Mesodermal cell (in vitro differentiated cells): ENCODE measurements at regions not wholly inside any gene's neighbourhood (a gene's known extent, or its start where the extent isn't known, plus 50 kb on each side); places are given as distances from the start of the nearest gene placed in this dataset.

Experiments used
- H3K27ac ChIP-seq: 2 replicates; pipeline ENCODE4 v1.7.0; 2013; ENCODE audit warnings: mild to moderate bottlenecking, low read depth, low read length, moderate library complexity; ENCODE audit not compliant: severe bottlenecking
- H3K36me3 ChIP-seq: 2 replicates; pipeline ENCODE4 v1.7.1; 2013; ENCODE audit warnings: mild to moderate bottlenecking, low read length, moderate library complexity; ENCODE audit not compliant: control insufficient read depth, insufficient read depth
- H3K4me1 ChIP-seq: one replicate; pipeline ENCODE4 v1.7.1; 2013; ENCODE audit warnings: mild to moderate bottlenecking, low read length; ENCODE audit not compliant: insufficient read depth, control insufficient read depth, poor library complexity, severe bottlenecking
- H3K4me3 ChIP-seq: 2 replicates; pipeline ENCODE4 v1.7.0; 2013; ENCODE audit warnings: low read length, control low read depth, mild to moderate bottlenecking; ENCODE audit not compliant: insufficient read depth, poor library complexity, severe bottlenecking; ENCODE audit errors: extremely low read depth
- H3K9me3 ChIP-seq: 2 replicates; pipeline ENCODE4 v1.7.1; 2013; ENCODE audit warnings: mild to moderate bottlenecking, low read length, moderate library complexity; ENCODE audit not compliant: control insufficient read depth
- WGBS, 2 experiments: methylation state at CpG; one replicate each; pipeline ENCODE4 v1.1.5; 2013; ENCODE audit warnings: missing lambda C conversion rate in 2 of 2; ENCODE audit not compliant: insufficient coverage in 2 of 2; 5-methylcytosine and 5-hydroxymethylcytosine counted together

GRCh38 chr7:25989140-25989705, 162.8 kb upstream of the NFE2L3 start:
- H3K36me3 ChIP-seq: no peaks in the 10 kb centered on the region
- H3K4me1 ChIP-seq: no peaks in the 10 kb centered on the region
- H3K9me3 ChIP-seq: no peaks in the 10 kb centered on the region
- H3K27ac ChIP-seq: no peak overlapping the region
- 74 to 83% methylated on average over 1 to 3 of the region's 6 CpGs for WGBS, 2 experiments
- no peak overlapping the region for H3K4me3 ChIP-seq

GRCh38 chr7:25994433-25994994, 157.5 kb upstream of the NFE2L3 start:
- Histone ChIP-seq H3K27ac (no peak overlapping the region), H3K4me3 (no peak overlapping the region), H3K9me3 (no peaks in the 10 kb centered on the region), H3K36me3 (no peaks in the 10 kb centered on the region), H3K4me1 (no peaks in the 10 kb centered on the region)
- no CpG with 5 or more reads among the region's 2 CpGs for WGBS, 2 experiments

GRCh38 chr7:25995216-25995615, 156.8 kb upstream of the NFE2L3 start:
- no peak overlapping the region for H3K27ac ChIP-seq
- WGBS, 2 experiments: 88% methylated on average over 1 of the region's 3 CpGs; no CpG with 5 or more reads in 1 of the 2 experiments
- no peak overlapping the region for H3K4me3 ChIP-seq
- H3K9me3 ChIP-seq: no peaks in the 10 kb centered on the region
- no peaks in the 10 kb centered on the region for H3K4me1 ChIP-seq
- no peaks in the 10 kb centered on the region for H3K36me3 ChIP-seq

- H3K27ac ChIP-seq: no peak overlapping the region
- no peaks in the 10 kb centered on the region for H3K9me3 ChIP-seq
- H3K36me3 ChIP-seq: no peaks in the 10 kb centered on the region
- no peak overlapping the region for H3K4me3 ChIP-seq
- H3K4me1 ChIP-seq: no peaks in the 10 kb centered on the region
- 85 to 86% methylated on average over 5 to 6 of the region's 7 CpGs for WGBS, 2 experiments
Observed at GRCh38 chr7:25996006-25996408, 156.0 kb upstream of the NFE2L3 start.

GRCh38 chr7:25998499-25998898, 153.5 kb upstream of the NFE2L3 start:
- Histone ChIP-seq H3K4me1 (no peaks in the 10 kb centered on the region), H3K36me3 (no peaks in the 10 kb centered on the region), H3K27ac (no peak overlapping the region), H3K9me3 (no peaks in the 10 kb centered on the region), H3K4me3 (no peak overlapping the region)
- 88 to 100% methylated on average over 7 to 8 of the region's 9 CpGs for WGBS, 2 experiments

- 100% methylated on average over 1 of the region's 3 CpGs; no CpG with 5 or more reads in 1 of the 2 experiments for WGBS, 2 experiments
- H3K27ac ChIP-seq: no peak overlapping the region
Observed at GRCh38 chr7:26000841-26001240, 151.2 kb upstream of the NFE2L3 start.

GRCh38 chr7:26001662-26002244, 150.2 kb upstream of the NFE2L3 start:
- Histone ChIP-seq H3K4me3 (no peak overlapping the region), H3K36me3 (no peaks in the 10 kb centered on the region), H3K27ac (no peak overlapping the region), H3K4me1 (no peaks in the 10 kb centered on the region), H3K9me3 (no peaks in the 10 kb centered on the region)
- WGBS, 2 experiments: 94% methylated on average over 3 to 5 of the region's 5 CpGs

More at GRCh38 chr7:26000841-26001240, 151.2 kb upstream of the NFE2L3 start:
- Histone ChIP-seq H3K4me3 (no peak overlapping the region), H3K4me1 (no peaks in the 10 kb centered on the region), H3K36me3 (no peaks in the 10 kb centered on the region), H3K9me3 (no peaks in the 10 kb centered on the region)

- H3K9me3 ChIP-seq: no peaks in the 10 kb centered on the region
- no peak overlapping the region for H3K4me3 ChIP-seq
- 93 to 100% methylated on average over 6 of the region's 12 CpGs for WGBS, 2 experiments
- H3K36me3 ChIP-seq: no peaks in the 10 kb centered on the region
- H3K27ac ChIP-seq: no peak overlapping the region
- no peaks in the 10 kb centered on the region for H3K4me1 ChIP-seq
Observed at GRCh38 chr7:26005683-26006410, 146.2 kb upstream of the NFE2L3 start.

- no peaks in the 10 kb centered on the region for H3K4me1 ChIP-seq
- H3K36me3 ChIP-seq: no peaks in the 10 kb centered on the region
- no peaks in the 10 kb centered on the region for H3K9me3 ChIP-seq
- no peak overlapping the region for H3K4me3 ChIP-seq
- WGBS, 2 experiments: 88 to 95% methylated on average over 3 to 4 of the region's 4 CpGs
- H3K27ac ChIP-seq: no peak overlapping the region
Observed at GRCh38 chr7:26006426-26006825, 145.6 kb upstream of the NFE2L3 start.

GRCh38 chr7:26007510-26007909, 144.5 kb upstream of the NFE2L3 start:
- no peak overlapping the region for H3K27ac ChIP-seq
- no peaks in the 10 kb centered on the region for H3K36me3 ChIP-seq
- no peaks in the 10 kb centered on the region for H3K9me3 ChIP-seq
- H3K4me3 ChIP-seq: no peak overlapping the region
- no peaks in the 10 kb centered on the region for H3K4me1 ChIP-seq
- WGBS, 2 experiments: 90 to 94% methylated on average over 2 of the region's 2 CpGs
